CD14-positive monocyte (primary cell): ENCODE measurements at regions not wholly inside any gene's neighbourhood (a gene's known extent, or its start where the extent isn't known, plus 50 kb on each side); places are given as distances from the start of the nearest gene placed in this dataset.

Experiments
- DNase-seq, 3 donors: peaks; one replicate each; pipeline ENCODE4 v3.0.0-alpha.2; 2011 to 2022
- H2AFZ ChIP-seq: 2 replicates; pipeline ENCODE4 v1.6.0; 2012; ENCODE audit warnings: mild to moderate bottlenecking, low read depth, low read length, inconsistent platforms; ENCODE audit not compliant: insufficient read depth, poor library complexity, severe bottlenecking
- H3K27ac ChIP-seq, 2 donors: 1 replicate in 1 of 2; 2 replicates in 1 of 2; pipeline ENCODE4 v1.5.1; 2012 to 2013; ENCODE audit warnings: low read length in 2 of 2, control low read depth in 1 of 2, inconsistent platforms in 1 of 2, low read depth in 1 of 2, mild to moderate bottlenecking in 1 of 2
- H3K27me3 ChIP-seq, 2 donors: one replicate each; pipeline versions ENCODE4 v1.6.0 to v1.6.1; 2011 to 2013; ENCODE audit warnings: low read length in 2 of 2; ENCODE audit not compliant: control insufficient read depth in 2 of 2, insufficient read depth in 2 of 2
- H3K36me3 ChIP-seq, 2 donors: replicated peaks in 1 of 2; 1 replicate in 1 of 2; 2 replicates in 1 of 2; pipeline versions ENCODE4 v1.5.1 to v1.6.1; 2012 to 2013; ENCODE audit warnings: low read length in 2 of 2, control low read depth in 1 of 2, inconsistent platforms in 1 of 2, mild to moderate bottlenecking in 1 of 2; ENCODE audit not compliant: insufficient read depth in 2 of 2, control insufficient read depth in 1 of 2
- H3K4me1 ChIP-seq, 2 donors: 1 replicate in 1 of 2; 2 replicates in 1 of 2; pipeline versions ENCODE4 v1.5.1 to v1.6.1; 2012 to 2013; ENCODE audit warnings: low read length in 2 of 2, control low read depth in 1 of 2, inconsistent platforms in 1 of 2, mild to moderate bottlenecking in 1 of 2, moderate library complexity in 1 of 2; ENCODE audit not compliant: insufficient read depth in 2 of 2, control insufficient read depth in 1 of 2
- H3K4me2 ChIP-seq: replicated peaks from 2 replicates; pipeline ENCODE3; 2012; ENCODE audit warnings: low read length, moderate library complexity, mild to moderate bottlenecking; ENCODE audit not compliant: poor library complexity, severe bottlenecking; ENCODE audit errors: extremely low read depth
- H3K4me3 ChIP-seq, 3 experiments: fragments of 200-600 bp in 1 of 3; sonication (generic) in 1 of 3; replicated peaks in 1 of 3; 1 replicate in 2 of 3; 2 replicates in 1 of 3; pipeline ENCODE4 v1.5.1; 2011 to 2013; ENCODE audit warnings: low read length in 3 of 3, mild to moderate bottlenecking in 3 of 3, control low read depth in 2 of 3, low read depth in 2 of 3, inconsistent platforms in 1 of 3, moderate library complexity in 1 of 3
- H3K79me2 ChIP-seq: 2 replicates; pipeline ENCODE4 v1.6.0; 2012; ENCODE audit warnings: mild to moderate bottlenecking, control low read depth, inconsistent platforms, low read length, moderate library complexity; ENCODE audit not compliant: insufficient read depth
- H3K9ac ChIP-seq: 2 replicates; pipeline ENCODE4 v1.6.0; 2017; ENCODE audit warnings: low read length, mild to moderate bottlenecking; ENCODE audit not compliant: insufficient read depth, poor library complexity, severe bottlenecking
- H3K9me3 ChIP-seq, 2 donors: replicated peaks in 1 of 2; 1 replicate in 1 of 2; 2 replicates in 1 of 2; pipeline versions ENCODE4 v1.5.1 to v1.6.1; 2012 to 2013; ENCODE audit warnings: low read length in 2 of 2, control low read depth in 1 of 2; ENCODE audit not compliant: control insufficient read depth in 1 of 2, insufficient read depth in 1 of 2
- H4K20me1 ChIP-seq: 2 replicates; pipeline ENCODE4 v1.6.0; 2012; ENCODE audit warnings: mild to moderate bottlenecking, low read length, control low read depth, moderate library complexity; ENCODE audit not compliant: insufficient read depth
- H3K27ac Mint-ChIP-seq, 7 donors: one replicate each; pipeline ENCODE4 v1.8.0; 2020; ENCODE audit warnings: mild to moderate bottlenecking in 7 of 7, mixed read lengths in 7 of 7, moderate library complexity in 6 of 7, inconsistent platforms in 2 of 7
- H3K27me3 Mint-ChIP-seq, 3 donors: one replicate each; pipeline ENCODE4 v1.8.0; 2021 to 2022; ENCODE audit warnings: low read depth in 3 of 3, mild to moderate bottlenecking in 3 of 3, mixed read lengths in 3 of 3, moderate library complexity in 3 of 3, inconsistent platforms in 1 of 3
- H3K36me3 Mint-ChIP-seq, 2 donors: one replicate each; pipeline ENCODE4 v1.8.0; 2020; ENCODE audit warnings: mixed read lengths in 2 of 2, inconsistent platforms in 1 of 2, mild to moderate bottlenecking in 1 of 2
- H3K4me1 Mint-ChIP-seq: one replicate; pipeline ENCODE4 v1.8.0; 2020; ENCODE audit warnings: mild to moderate bottlenecking, mixed read lengths
- H3K4me3 Mint-ChIP-seq, 2 donors: one replicate each; pipeline ENCODE4 v1.8.0; 2020; ENCODE audit warnings: mild to moderate bottlenecking in 2 of 2, mixed read lengths in 2 of 2, moderate library complexity in 1 of 2
- H3K9me3 Mint-ChIP-seq, 7 donors: one replicate each; pipeline ENCODE4 v1.8.0; 2020 to 2022; ENCODE audit warnings: mixed read lengths in 7 of 7, mild to moderate bottlenecking in 6 of 7, moderate library complexity in 6 of 7, inconsistent platforms in 2 of 7
- WGBS: methylation state at CpG from one replicate; pipeline ENCODE4 v1.1.5; 2013; ENCODE audit warnings: missing lambda C conversion rate; ENCODE audit not compliant: insufficient coverage; 5-methylcytosine and 5-hydroxymethylcytosine counted together
- intact Hi-C, 2 donors: fragments of 100-400 bp; cut with micrococcal nuclease; formaldehyde crosslinking; loops; one replicate each; pipeline versions ENCODE4 v1.15.0 to v1.15.1; 2023
- TF ChIP-seq, protein P1 (sequence below): fragments of 200-600 bp; IDR thresholded peaks from one replicate; pipeline ENCODE4 v1.8.0; 2022; ENCODE audit warnings: antibody characterized with exemption, mild to moderate bottlenecking

DNA sequence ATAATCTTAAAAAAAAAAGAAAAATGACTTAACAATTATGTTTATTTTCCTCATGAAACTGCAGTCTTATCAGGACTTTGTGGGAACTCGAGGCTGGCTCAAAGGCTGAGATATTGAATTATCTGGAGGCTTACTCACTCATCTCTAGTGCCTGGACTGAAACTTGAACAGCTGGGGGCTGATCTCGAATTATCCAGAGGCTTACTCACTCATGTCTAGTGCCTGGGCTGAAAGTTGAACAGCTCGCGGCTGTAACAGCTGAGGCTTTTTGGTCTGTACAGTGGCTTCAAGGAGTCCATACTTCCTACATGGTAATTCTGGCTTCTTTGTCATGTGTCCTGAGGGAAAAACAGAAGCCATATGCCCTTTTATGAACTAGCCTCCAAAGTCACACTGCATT lies 371.9 kb downstream of the CETN3 start:
- no peak overlapping the region for H3K4me3 Mint-ChIP-seq

DNA sequence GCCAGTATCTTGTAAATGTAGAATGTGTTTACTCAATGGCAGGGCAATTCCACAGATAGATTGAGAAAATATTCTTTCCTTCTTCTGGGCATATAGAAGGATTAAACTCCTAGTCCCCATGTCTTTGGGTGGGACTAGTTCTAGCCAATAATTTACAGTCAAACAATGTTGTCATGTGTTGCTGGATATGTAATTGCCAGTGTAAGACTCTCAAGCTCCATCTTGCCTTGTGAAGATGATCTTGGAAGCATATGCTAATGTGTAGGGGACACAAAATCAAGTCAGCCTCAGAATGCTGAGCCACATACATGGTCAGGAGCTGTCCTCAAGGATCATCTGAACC lies 386.9 kb downstream of the CETN3 start:
- H3K4me1 ChIP-seq = peaks cover 5 to 6% of the 10 kb centered on the region in 2 donors
- no peak overlapping the region for H3K27ac Mint-ChIP-seq
- H3K4me1 Mint-ChIP-seq = peaks cover 10% of the 10 kb centered on the region
- no peaks in the 10 kb centered on the region for H4K20me1 ChIP-seq
- no peak overlapping the region for H2AFZ ChIP-seq
- H3K4me2 ChIP-seq = no peak overlapping the region
- TF ChIP-seq, protein P1, sequence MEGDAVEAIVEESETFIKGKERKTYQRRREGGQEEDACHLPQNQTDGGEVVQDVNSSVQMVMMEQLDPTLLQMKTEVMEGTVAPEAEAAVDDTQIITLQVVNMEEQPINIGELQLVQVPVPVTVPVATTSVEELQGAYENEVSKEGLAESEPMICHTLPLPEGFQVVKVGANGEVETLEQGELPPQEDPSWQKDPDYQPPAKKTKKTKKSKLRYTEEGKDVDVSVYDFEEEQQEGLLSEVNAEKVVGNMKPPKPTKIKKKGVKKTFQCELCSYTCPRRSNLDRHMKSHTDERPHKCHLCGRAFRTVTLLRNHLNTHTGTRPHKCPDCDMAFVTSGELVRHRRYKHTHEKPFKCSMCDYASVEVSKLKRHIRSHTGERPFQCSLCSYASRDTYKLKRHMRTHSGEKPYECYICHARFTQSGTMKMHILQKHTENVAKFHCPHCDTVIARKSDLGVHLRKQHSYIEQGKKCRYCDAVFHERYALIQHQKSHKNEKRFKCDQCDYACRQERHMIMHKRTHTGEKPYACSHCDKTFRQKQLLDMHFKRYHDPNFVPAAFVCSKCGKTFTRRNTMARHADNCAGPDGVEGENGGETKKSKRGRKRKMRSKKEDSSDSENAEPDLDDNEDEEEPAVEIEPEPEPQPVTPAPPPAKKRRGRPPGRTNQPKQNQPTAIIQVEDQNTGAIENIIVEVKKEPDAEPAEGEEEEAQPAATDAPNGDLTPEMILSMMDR = no peak
- no peaks in the 10 kb centered on the region for H3K79me2 ChIP-seq
- intact Hi-C loops = no loop called here
- no peaks in the 10 kb centered on the region for H3K9me3 ChIP-seq
- no peak overlapping the region for H3K4me3 Mint-ChIP-seq
- H3K4me3 ChIP-seq = no peak overlapping the region
- no peak overlapping the region for H3K27ac ChIP-seq
- no peaks in the 10 kb centered on the region for H3K27me3 Mint-ChIP-seq
- H3K36me3 ChIP-seq = no peaks in the 10 kb centered on the region
- H3K27me3 ChIP-seq = no peaks in the 10 kb centered on the region
- H3K9me3 Mint-ChIP-seq = peaks cover 0 to 3% (median 0%) of the 10 kb centered on the region in 7 donors
- DNase-seq = no peak
- H3K9ac ChIP-seq = no peak overlapping the region
- no peaks in the 10 kb centered on the region for H3K36me3 Mint-ChIP-seq

More for the DNA sequence above, 371.9 kb downstream of the CETN3 start:
- Histone ChIP-seq H3K27ac (no peak overlapping the region), H2AFZ (no peak overlapping the region), H3K4me3 (no peak overlapping the region), H3K9me3 (no peaks in the 10 kb centered on the region), H4K20me1 (no peaks in the 10 kb centered on the region), H3K4me2 (no peak overlapping the region), H3K9ac (no peak overlapping the region), H3K36me3 (no peaks in the 10 kb centered on the region), H3K27me3 (no peaks in the 10 kb centered on the region), H3K4me1 (no peaks in the 10 kb centered on the region), H3K79me2 (no peaks in the 10 kb centered on the region)
- Mint-ChIP-seq H3K27ac (no peak overlapping the region), H3K9me3 (peaks cover 12 to 23% (median 17%) of the 10 kb centered on the region in 7 donors), H3K4me1 (no peaks in the 10 kb centered on the region), H3K27me3 (peaks cover 0 to 1% (median 0%) of the 10 kb centered on the region in 3 donors), H3K36me3 (no peaks in the 10 kb centered on the region)
- DNase-seq = no peak
- no CpG with 5 or more reads among the region's 4 CpGs for WGBS
- TF ChIP-seq, protein P1 = no peak
- intact Hi-C loops = no loop called here
